Keratinocyte (primary cell): ENCODE measurements at regions not wholly inside any gene's neighbourhood (a gene's known extent, or its start where the extent isn't known, plus 50 kb on each side); places are given as distances from the start of the nearest gene placed in this dataset.

ENCODE experiments used
- DNase-seq: peaks from one replicate; pipeline ENCODE4 v3.0.0-alpha.2; 2011; ENCODE audit warnings: low read depth, missing footprints, low spot score
- FAIRE-seq: peaks from 2 replicates; lab custom pipeline; 2011; peaks lifted over from hg19 to GRCh38; lab: Jason Lieb, UNC
- H2AFZ ChIP-seq: 2 replicates; pipeline ENCODE4 v1.6.0; 2012; ENCODE audit warnings: low read length, control low read depth, inconsistent platforms; ENCODE audit not compliant: control insufficient read depth
- H3K27ac ChIP-seq: 2 replicates; pipeline ENCODE4 v1.5.1; 2011; ENCODE audit warnings: low read length; ENCODE audit not compliant: control insufficient read depth, insufficient read depth
- H3K27me3 ChIP-seq: 3 replicates; pipeline ENCODE4 v1.6.0; 2011; ENCODE audit warnings: low read length; ENCODE audit not compliant: control insufficient read depth, insufficient read depth; ENCODE audit errors: extremely low read depth
- H3K36me3 ChIP-seq, 2 experiments: 2 replicates in 1 of 2; 3 replicates in 1 of 2; pipeline ENCODE4 v1.5.1; 2011; ENCODE audit warnings: low read length in 2 of 2, mild to moderate bottlenecking in 1 of 2; ENCODE audit not compliant: control insufficient read depth in 2 of 2, insufficient read depth in 2 of 2; ENCODE audit errors: extremely low read depth in 1 of 2
- H3K4me1 ChIP-seq: 3 replicates; pipeline ENCODE4 v1.5.1; 2011; ENCODE audit warnings: low read length; ENCODE audit not compliant: control insufficient read depth, insufficient read depth; ENCODE audit errors: extremely low read depth
- H3K4me2 ChIP-seq: 3 replicates; pipeline ENCODE4 v1.6.0; 2011; ENCODE audit warnings: low read depth, low read length; ENCODE audit not compliant: control insufficient read depth, insufficient read depth; ENCODE audit errors: extremely low read depth
- H3K4me3 ChIP-seq, 3 experiments: fragments of 200-600 bp in 1 of 3; sonication (generic) in 1 of 3; 2 replicates in 2 of 3; 3 replicates in 1 of 3; pipeline ENCODE4 v1.5.1; 2011 to 2016; ENCODE audit warnings: low read length in 3 of 3, mild to moderate bottlenecking in 3 of 3, control low read depth in 2 of 3, inconsistent platforms in 1 of 3, low read depth in 1 of 3, mixed read lengths in 1 of 3, mixed run types in 1 of 3, moderate library complexity in 1 of 3; ENCODE audit not compliant: control insufficient read depth in 2 of 3, insufficient read depth in 2 of 3; ENCODE audit errors: extremely low read depth in 1 of 3
- H3K79me2 ChIP-seq: 2 replicates; pipeline ENCODE4 v1.6.0; 2012; ENCODE audit warnings: low read length; ENCODE audit not compliant: control insufficient read depth, insufficient read depth
- H3K9ac ChIP-seq: 3 replicates; pipeline ENCODE4 v1.6.0; 2011; ENCODE audit warnings: low read length; ENCODE audit not compliant: control insufficient read depth, insufficient read depth; ENCODE audit errors: extremely low read depth
- H3K9me1 ChIP-seq: 3 replicates; pipeline ENCODE4 v1.6.0; 2011; ENCODE audit warnings: low read length; ENCODE audit not compliant: control insufficient read depth, insufficient read depth; ENCODE audit errors: extremely low read depth
- H3K9me3 ChIP-seq: 2 replicates; pipeline ENCODE4 v1.5.1; 2012; ENCODE audit warnings: low read depth, low read length; ENCODE audit not compliant: control insufficient read depth
- H4K20me1 ChIP-seq: 3 replicates; pipeline ENCODE4 v1.6.0; 2011; ENCODE audit warnings: low read length; ENCODE audit not compliant: control insufficient read depth, insufficient read depth; ENCODE audit errors: extremely low read depth
- CTCF ChIP-seq, 3 experiments: IDR thresholded peaks in 1 of 3; conservative IDR thresholded peaks in 1 of 3; optimal IDR thresholded peaks in 1 of 3; 2 replicates in 2 of 3; 3 replicates in 1 of 3; pipeline versions ENCODE3 to v1.5.1; 2011; ENCODE audit warnings: low read length in 3 of 3, mild to moderate bottlenecking in 3 of 3, moderate library complexity in 2 of 3, control low read depth in 1 of 3, inconsistent platforms in 1 of 3; ENCODE audit not compliant: insufficient read depth in 2 of 3; ENCODE audit errors: extremely low read depth in 1 of 3
- EZH2 ChIP-seq: IDR thresholded peaks from one replicate; pipeline ENCODE4 v1.6.1; 2012; ENCODE audit warnings: inconsistent platforms, mild to moderate bottlenecking, low read length, moderate library complexity
- dilution Hi-C: fragments of 300-500 bp; cut with MboI; formaldehyde crosslinking; loops from one replicate; pipeline ENCODE4 v1.7.0; 2020; ENCODE audit warnings: low sequenced_read_pairs; ENCODE audit not compliant: extremely low pct_ligation_motif_present

DNA sequence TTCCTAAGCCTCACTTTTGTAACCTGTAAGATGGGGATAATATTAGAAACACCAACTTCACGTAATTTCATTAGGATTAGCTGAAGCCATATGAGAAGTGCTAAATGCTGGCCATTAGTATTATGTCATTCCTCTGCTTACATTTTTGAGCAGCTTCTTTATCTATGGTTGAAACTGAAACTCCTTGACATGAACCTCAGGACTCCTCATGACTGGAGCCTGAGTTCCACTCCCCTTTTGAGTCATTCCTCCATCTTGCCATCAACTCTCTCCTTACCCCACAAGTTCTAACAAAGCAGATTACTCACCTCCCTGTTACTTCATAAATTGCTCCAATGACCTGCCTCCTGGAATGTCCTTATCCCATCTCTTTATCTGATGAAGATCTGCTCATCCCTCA is 123.2 kb upstream of the KCNIP4 start:
- dilution Hi-C loops: no loop called here
- FAIRE-seq: peak; percentile 23
- peak; percentile 33 for DNase-seq

DNA sequence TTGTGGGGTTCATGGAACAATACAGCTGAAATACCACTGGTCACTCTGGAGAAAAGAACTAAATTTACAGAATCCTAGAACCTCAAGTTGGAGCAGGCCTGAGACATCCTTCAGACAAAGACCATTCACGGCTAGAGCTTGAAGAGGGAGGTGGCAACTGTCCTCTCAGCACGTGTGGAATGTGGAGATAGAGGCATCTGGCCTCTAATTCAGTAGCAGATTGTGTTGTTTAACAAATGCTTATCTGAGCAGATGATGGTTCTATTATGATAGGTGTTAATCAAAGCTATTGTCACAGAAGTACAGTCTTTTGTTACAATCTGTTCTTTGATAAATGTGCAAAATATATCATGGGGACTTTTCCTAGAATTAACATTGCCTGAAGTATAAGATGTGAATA is 121.7 kb upstream of the KCNIP4 start:
- Histone ChIP-seq H3K27ac (no peak overlapping the region), H3K9me1 (no peaks in the 10 kb centered on the region), H3K9me3 (peaks cover 1% of the 10 kb centered on the region), H4K20me1 (no peaks in the 10 kb centered on the region), H3K9ac (no peak overlapping the region), H3K4me1 (peaks cover 4% of the 10 kb centered on the region), H3K36me3 (no peaks in the 10 kb centered on the region), H3K4me3 (no peak overlapping the region), H2AFZ (no peak overlapping the region), H3K4me2 (no peak overlapping the region), H3K79me2 (no peaks in the 10 kb centered on the region), H3K27me3 (no peaks in the 10 kb centered on the region)
- no peak for TF ChIP-seq EZH2
- TF ChIP-seq CTCF (optimal IDR thresholded peaks at IDR 0.05 in 1 of 3, IDR thresholded peaks at IDR 0.05 in 1 of 3, conservative IDR thresholded peaks at IDR 0.05 in 1 of 3; ENCODE audit: extremely low read depth in 1 of 3, insufficient read depth in 2 of 3, low read length in 3 of 3): no peak
- dilution Hi-C loops: no loop called here
- DNase-seq (no peak), FAIRE-seq (no peak)

More for the DNA sequence above, 123.2 kb upstream of the KCNIP4 start:
- Histone ChIP-seq H3K9ac (no peak overlapping the region), H3K9me3 (peaks cover 1% of the 10 kb centered on the region), H3K9me1 (no peaks in the 10 kb centered on the region), H2AFZ (no peak overlapping the region), H3K27me3 (no peaks in the 10 kb centered on the region), H3K4me1 (peaks cover 4% of the 10 kb centered on the region), H4K20me1 (no peaks in the 10 kb centered on the region), H3K27ac (no peak overlapping the region), H3K36me3 (no peaks in the 10 kb centered on the region), H3K4me2 (peak overlapping the region; percentile 16), H3K4me3 (no peak overlapping the region), H3K79me2 (no peaks in the 10 kb centered on the region)
- TF ChIP-seq CTCF (optimal IDR thresholded peaks at IDR 0.05 in 1 of 3, IDR thresholded peaks at IDR 0.05 in 1 of 3, conservative IDR thresholded peaks at IDR 0.05 in 1 of 3; ENCODE audit: extremely low read depth in 1 of 3, insufficient read depth in 2 of 3, low read length in 3 of 3): no peak
- TF ChIP-seq EZH2: no peak
